ENCODE measurements at regions not wholly inside any gene's neighbourhood (a gene's known extent, or its start where the extent isn't known, plus 50 kb on each side); places are given as distances from the start of the nearest gene placed in this dataset.

DNA sequence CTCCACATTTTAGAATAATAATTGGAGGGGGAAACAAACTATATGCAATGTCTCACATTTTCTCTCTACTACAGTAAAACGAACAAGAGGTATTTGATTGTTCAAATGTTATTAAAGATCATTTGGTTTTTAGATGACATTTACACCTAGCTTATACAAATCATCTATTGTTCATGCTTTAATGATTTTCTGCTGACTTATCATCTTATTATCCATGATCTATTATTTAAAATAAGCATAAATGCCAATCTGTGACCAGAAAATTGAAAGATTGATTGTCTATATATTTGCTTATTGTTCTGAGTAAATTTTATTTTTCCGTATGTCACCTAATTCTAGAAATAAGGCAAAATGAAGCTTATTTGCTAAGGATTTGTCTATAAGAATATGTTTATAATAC lies 537.2 kb downstream of the KCNJ3 start (continued):
- TF ChIP-seq, protein P1, sequence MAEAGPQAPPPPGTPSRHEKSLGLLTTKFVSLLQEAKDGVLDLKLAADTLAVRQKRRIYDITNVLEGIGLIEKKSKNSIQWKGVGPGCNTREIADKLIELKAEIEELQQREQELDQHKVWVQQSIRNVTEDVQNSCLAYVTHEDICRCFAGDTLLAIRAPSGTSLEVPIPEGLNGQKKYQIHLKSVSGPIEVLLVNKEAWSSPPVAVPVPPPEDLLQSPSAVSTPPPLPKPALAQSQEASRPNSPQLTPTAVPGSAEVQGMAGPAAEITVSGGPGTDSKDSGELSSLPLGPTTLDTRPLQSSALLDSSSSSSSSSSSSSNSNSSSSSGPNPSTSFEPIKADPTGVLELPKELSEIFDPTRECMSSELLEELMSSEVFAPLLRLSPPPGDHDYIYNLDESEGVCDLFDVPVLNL (CRISPR knock-in tag; IDR thresholded peaks at IDR 0.05; ENCODE audit: borderline replicate concordance, low read depth): no peak
- TF ChIP-seq OVOL2 (CRISPR knock-in tag; IDR thresholded peaks at IDR 0.05; ENCODE audit: borderline replicate concordance) (no peak), SMAD3 (CRISPR knock-in tag; IDR thresholded peaks at IDR 0.05; ENCODE audit: borderline replicate concordance) (no peak), IRF2 (CRISPR knock-in tag; IDR thresholded peaks at IDR 0.05; ENCODE audit: borderline replicate concordance, low read depth) (no peak)
- TF ChIP-seq, protein P2, sequence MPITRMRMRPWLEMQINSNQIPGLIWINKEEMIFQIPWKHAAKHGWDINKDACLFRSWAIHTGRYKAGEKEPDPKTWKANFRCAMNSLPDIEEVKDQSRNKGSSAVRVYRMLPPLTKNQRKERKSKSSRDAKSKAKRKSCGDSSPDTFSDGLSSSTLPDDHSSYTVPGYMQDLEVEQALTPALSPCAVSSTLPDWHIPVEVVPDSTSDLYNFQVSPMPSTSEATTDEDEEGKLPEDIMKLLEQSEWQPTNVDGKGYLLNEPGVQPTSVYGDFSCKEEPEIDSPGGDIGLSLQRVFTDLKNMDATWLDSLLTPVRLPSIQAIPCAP (CRISPR knock-in tag; IDR thresholded peaks at IDR 0.05): no peak

DNA sequence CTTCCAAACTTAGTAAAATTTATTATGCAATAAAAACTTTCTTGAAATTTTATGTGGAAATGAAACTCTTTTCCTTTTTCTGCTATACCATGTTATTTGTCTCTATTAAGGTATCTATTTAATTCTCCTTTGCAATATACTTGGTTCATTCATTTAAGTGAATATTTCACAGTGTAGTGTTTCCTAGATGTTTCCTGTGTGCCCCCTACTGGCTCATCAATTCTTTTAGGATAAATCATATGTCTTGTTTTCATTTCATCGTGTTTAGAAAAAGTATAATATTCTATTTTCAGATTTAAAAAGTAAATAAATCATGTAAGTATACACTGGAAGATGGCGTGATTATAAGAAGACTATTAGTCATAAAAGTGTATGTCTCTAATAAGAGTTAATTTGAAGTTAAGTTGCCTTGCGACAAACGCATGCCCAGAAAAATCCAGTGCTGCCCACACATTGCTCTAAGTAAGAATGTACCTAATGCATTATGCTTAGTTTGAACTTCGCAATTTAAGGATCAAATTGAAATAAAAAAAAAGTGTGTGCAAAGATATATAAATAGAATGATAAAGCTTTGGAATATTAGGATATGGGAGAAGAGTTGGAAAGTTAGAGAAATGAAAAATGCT lies 525.4 kb downstream of the KCNJ3 start:
- ATAC-seq (no peak), DNase-seq (ENCODE audit: low spot score) (no peak)
- Mint-ChIP-seq H3K36me3 (no peaks in the 10 kb centered on the region), H3K27me3 (ENCODE audit: low read depth) (no peaks in the 10 kb centered on the region), H3K9me3 (0 out of 2 replicates have a peak, but pooled peaks cover 3% of the 10 kb centered on the region), H3K27ac (no peak overlapping the region), H3K4me1 (no peaks in the 10 kb centered on the region), H3K4me3 (no peak overlapping the region)
- ChIA-PET POLR2A (no interaction called here), CTCF (no interaction called here)
- TF ChIP-seq, protein P3, sequence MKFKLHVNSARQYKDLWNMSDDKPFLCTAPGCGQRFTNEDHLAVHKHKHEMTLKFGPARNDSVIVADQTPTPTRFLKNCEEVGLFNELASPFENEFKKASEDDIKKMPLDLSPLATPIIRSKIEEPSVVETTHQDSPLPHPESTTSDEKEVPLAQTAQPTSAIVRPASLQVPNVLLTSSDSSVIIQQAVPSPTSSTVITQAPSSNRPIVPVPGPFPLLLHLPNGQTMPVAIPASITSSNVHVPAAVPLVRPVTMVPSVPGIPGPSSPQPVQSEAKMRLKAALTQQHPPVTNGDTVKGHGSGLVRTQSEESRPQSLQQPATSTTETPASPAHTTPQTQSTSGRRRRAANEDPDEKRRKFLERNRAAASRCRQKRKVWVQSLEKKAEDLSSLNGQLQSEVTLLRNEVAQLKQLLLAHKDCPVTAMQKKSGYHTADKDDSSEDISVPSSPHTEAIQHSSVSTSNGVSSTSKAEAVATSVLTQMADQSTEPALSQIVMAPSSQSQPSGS (CRISPR knock-in tag; IDR thresholded peaks at IDR 0.05; ENCODE audit: borderline replicate concordance, low read depth): no peak
- TF ChIP-seq NR1H2 (CRISPR knock-in tag; IDR thresholded peaks at IDR 0.05) (no peak), RELA (CRISPR knock-in tag; IDR thresholded peaks at IDR 0.05; ENCODE audit: borderline replicate concordance) (no peak), NR2C2 (CRISPR knock-in tag; IDR thresholded peaks at IDR 0.05) (no peak), ZNF423 (CRISPR knock-in tag; IDR thresholded peaks at IDR 0.05) (no peak), ZNF317 (CRISPR knock-in tag; IDR thresholded peaks at IDR 0.05; ENCODE audit: borderline replicate concordance, low read depth) (no peak)
- TF ChIP-seq, protein P4, sequence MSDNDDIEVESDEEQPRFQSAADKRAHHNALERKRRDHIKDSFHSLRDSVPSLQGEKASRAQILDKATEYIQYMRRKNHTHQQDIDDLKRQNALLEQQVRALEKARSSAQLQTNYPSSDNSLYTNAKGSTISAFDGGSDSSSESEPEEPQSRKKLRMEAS (CRISPR knock-in tag; IDR thresholded peaks at IDR 0.05): no peak
- TF ChIP-seq, protein P5, sequence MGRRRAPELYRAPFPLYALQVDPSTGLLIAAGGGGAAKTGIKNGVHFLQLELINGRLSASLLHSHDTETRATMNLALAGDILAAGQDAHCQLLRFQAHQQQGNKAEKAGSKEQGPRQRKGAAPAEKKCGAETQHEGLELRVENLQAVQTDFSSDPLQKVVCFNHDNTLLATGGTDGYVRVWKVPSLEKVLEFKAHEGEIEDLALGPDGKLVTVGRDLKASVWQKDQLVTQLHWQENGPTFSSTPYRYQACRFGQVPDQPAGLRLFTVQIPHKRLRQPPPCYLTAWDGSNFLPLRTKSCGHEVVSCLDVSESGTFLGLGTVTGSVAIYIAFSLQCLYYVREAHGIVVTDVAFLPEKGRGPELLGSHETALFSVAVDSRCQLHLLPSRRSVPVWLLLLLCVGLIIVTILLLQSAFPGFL (CRISPR knock-in tag; IDR thresholded peaks at IDR 0.05; ENCODE audit: borderline replicate concordance): no peak
- TF ChIP-seq, protein P1 (CRISPR knock-in tag; IDR thresholded peaks at IDR 0.05; ENCODE audit: borderline replicate concordance, low read depth): no peak

DNA sequence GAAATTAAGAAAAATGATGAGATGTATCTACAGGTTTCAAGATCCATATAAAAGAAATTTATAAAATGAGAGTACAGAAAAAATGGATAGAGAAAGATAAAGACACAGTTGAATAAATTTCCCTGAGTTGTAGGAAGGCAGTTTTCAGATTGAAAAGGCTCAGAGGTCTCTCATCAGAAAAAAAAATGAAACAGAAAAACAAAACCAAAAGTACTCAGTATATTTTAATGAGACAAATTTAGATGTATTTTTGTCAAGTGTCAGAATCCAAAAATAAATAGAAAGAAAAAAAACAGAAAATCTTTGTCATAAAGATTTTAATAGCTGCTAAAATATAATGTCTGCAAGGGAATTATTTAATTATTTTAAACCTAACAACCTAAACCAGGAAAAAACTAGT lies 520.5 kb downstream of the KCNJ3 start:
- ChIA-PET CTCF (no interaction called here), POLR2A (no interaction called here)
- no peak for ATAC-seq
- H3K9me3 Mint-ChIP-seq: no peaks in the 10 kb centered on the region
- no peak overlapping the region for H3K4me3 Mint-ChIP-seq
- H3K27ac Mint-ChIP-seq: no peak overlapping the region
- no peaks in the 10 kb centered on the region for H3K27me3 Mint-ChIP-seq (ENCODE audit: low read depth)
- H3K36me3 Mint-ChIP-seq: no peaks in the 10 kb centered on the region
- H3K4me1 Mint-ChIP-seq: 0 out of 2 replicates have a peak, but pooled peaks cover 3% of the 10 kb centered on the region
- no peak for DNase-seq (ENCODE audit: low spot score)
- no peak for TF ChIP-seq FOXJ3 (CRISPR knock-in tag; IDR thresholded peaks at IDR 0.05; ENCODE audit: borderline replicate concordance)
- TF ChIP-seq EMX1 (CRISPR knock-in tag; IDR thresholded peaks at IDR 0.05): no peak
- TF ChIP-seq, protein P6, sequence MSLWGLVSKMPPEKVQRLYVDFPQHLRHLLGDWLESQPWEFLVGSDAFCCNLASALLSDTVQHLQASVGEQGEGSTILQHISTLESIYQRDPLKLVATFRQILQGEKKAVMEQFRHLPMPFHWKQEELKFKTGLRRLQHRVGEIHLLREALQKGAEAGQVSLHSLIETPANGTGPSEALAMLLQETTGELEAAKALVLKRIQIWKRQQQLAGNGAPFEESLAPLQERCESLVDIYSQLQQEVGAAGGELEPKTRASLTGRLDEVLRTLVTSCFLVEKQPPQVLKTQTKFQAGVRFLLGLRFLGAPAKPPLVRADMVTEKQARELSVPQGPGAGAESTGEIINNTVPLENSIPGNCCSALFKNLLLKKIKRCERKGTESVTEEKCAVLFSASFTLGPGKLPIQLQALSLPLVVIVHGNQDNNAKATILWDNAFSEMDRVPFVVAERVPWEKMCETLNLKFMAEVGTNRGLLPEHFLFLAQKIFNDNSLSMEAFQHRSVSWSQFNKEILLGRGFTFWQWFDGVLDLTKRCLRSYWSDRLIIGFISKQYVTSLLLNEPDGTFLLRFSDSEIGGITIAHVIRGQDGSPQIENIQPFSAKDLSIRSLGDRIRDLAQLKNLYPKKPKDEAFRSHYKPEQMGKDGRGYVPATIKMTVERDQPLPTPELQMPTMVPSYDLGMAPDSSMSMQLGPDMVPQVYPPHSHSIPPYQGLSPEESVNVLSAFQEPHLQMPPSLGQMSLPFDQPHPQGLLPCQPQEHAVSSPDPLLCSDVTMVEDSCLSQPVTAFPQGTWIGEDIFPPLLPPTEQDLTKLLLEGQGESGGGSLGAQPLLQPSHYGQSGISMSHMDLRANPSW (CRISPR knock-in tag; conservative IDR thresholded peaks at IDR 0.05; ENCODE audit: low read depth): no peak
- no peak for TF ChIP-seq ELF4 (CRISPR knock-in tag; IDR thresholded peaks at IDR 0.05; ENCODE audit: low read depth)
- no peak for TF ChIP-seq RELA (CRISPR knock-in tag; IDR thresholded peaks at IDR 0.05; ENCODE audit: borderline replicate concordance)
- no peak for TF ChIP-seq FOXK1 (CRISPR knock-in tag; IDR thresholded peaks at IDR 0.05)
- no peak for TF ChIP-seq NR3C1 (CRISPR knock-in tag; conservative IDR thresholded peaks at IDR 0.05; ENCODE audit: low read depth)
- TF ChIP-seq, protein P3 (CRISPR knock-in tag; IDR thresholded peaks at IDR 0.05; ENCODE audit: borderline replicate concordance, low read depth): no peak
